SK-N-SH treated with all-trans-retinoic acid at 6 μM for 48 hours (cell line): ENCODE measurements at regions not wholly inside any gene's neighbourhood (a gene's known extent, or its start where the extent isn't known, plus 50 kb on each side); places are given as distances from the start of the nearest gene placed in this dataset.

Experiments
- ATAC-seq: fragments of 200-7000 bp; cut with Tn5 transposase; 3 replicates; pipeline ENCODE4 v1.9.1; 2020; ENCODE audit warnings: mild to moderate bottlenecking, moderate library complexity
- ARNTL ChIP-seq: fragments of 450-650 bp; formaldehyde crosslinking; IDR thresholded peaks from 2 replicates; pipeline ENCODE4 v1.5.0; 2020; ENCODE audit warnings: low read depth, mild to moderate bottlenecking, moderate library complexity, borderline replicate concordance
- BACH2 ChIP-seq: fragments of 250-450 bp; sonication (Bioruptor Pico); IDR thresholded peaks from 2 replicates; pipeline ENCODE4 v1.9.0; 2021; ENCODE audit warnings: mild to moderate bottlenecking, borderline replicate concordance
- CSDC2 ChIP-seq: fragments of 250-450 bp; sonication (Bioruptor Pico); IDR thresholded peaks from 2 replicates; pipeline ENCODE4 v1.5.0; 2020; ENCODE audit warnings: mild to moderate bottlenecking, moderate library complexity
- GLIS3 ChIP-seq: fragments of 250-450 bp; sonication (Bioruptor Pico); IDR thresholded peaks from 2 replicates; pipeline ENCODE4 v1.5.0; 2020; ENCODE audit warnings: mild to moderate bottlenecking, moderate library complexity
- ISL1 ChIP-seq: fragments of 250-450 bp; sonication (Bioruptor Pico); IDR thresholded peaks from 2 replicates; pipeline ENCODE4 v2.1.2; 2022; ENCODE audit warnings: mild to moderate bottlenecking, moderate library complexity
- OSR1 ChIP-seq: fragments of 250-450 bp; sonication (Bioruptor Pico); IDR thresholded peaks from 2 replicates; pipeline ENCODE4 v1.8.0; 2022; ENCODE audit warnings: moderate library complexity, mild to moderate bottlenecking, inconsistent platforms
- PPARA ChIP-seq: fragments of 250-450 bp; sonication (Bioruptor Pico); IDR thresholded peaks from 2 replicates; pipeline ENCODE4 v1.5.0; 2020; ENCODE audit warnings: mild to moderate bottlenecking, borderline replicate concordance
- RARB ChIP-seq: fragments of 250-450 bp; sonication (Bioruptor Pico); IDR thresholded peaks from 2 replicates; pipeline ENCODE4 v1.8.0; 2021; ENCODE audit warnings: mild to moderate bottlenecking, moderate library complexity
- SNAI2 ChIP-seq: fragments of 250-450 bp; sonication (Bioruptor Pico); IDR thresholded peaks from 2 replicates; pipeline ENCODE4 v1.5.0; 2020; ENCODE audit warnings: mild to moderate bottlenecking, moderate library complexity
- TCF4 ChIP-seq: fragments of 250-450 bp; sonication (Bioruptor Pico); IDR thresholded peaks from 2 replicates; pipeline ENCODE4 v1.8.0; 2021; ENCODE audit warnings: mild to moderate bottlenecking, moderate library complexity, borderline replicate concordance
- TOX ChIP-seq: fragments of 250-450 bp; sonication (Bioruptor Pico); IDR thresholded peaks from 2 replicates; pipeline ENCODE4 v1.8.0; 2021; ENCODE audit warnings: mild to moderate bottlenecking, moderate library complexity, borderline replicate concordance
- ZFP30 ChIP-seq: fragments of 450-650 bp; formaldehyde crosslinking; IDR thresholded peaks from 2 replicates; pipeline ENCODE4 v1.5.0; 2022; ENCODE audit warnings: mild to moderate bottlenecking, moderate library complexity
- ZNF565 ChIP-seq: fragments of 450-650 bp; formaldehyde crosslinking; conservative IDR thresholded peaks from 2 replicates; pipeline ENCODE4 v1.5.0; 2020; ENCODE audit warnings: low read depth, mild to moderate bottlenecking, moderate library complexity
- ZNF70 ChIP-seq: fragments of 450-650 bp; formaldehyde crosslinking; IDR thresholded peaks from 2 replicates; pipeline ENCODE4 v1.5.0; 2020; ENCODE audit warnings: mild to moderate bottlenecking, moderate library complexity
- TF ChIP-seq, protein P1 (sequence below): fragments of 250-450 bp; sonication (Bioruptor Pico); IDR thresholded peaks from 2 replicates; pipeline ENCODE4 v1.5.1; 2020; ENCODE audit warnings: low read depth, mild to moderate bottlenecking, moderate library complexity
- TF ChIP-seq, protein P2 (sequence below): fragments of 250-450 bp; sonication (Bioruptor Pico); IDR thresholded peaks from 2 replicates; pipeline ENCODE4 v1.5.0; 2020; ENCODE audit warnings: mild to moderate bottlenecking, moderate library complexity
- TF ChIP-seq, protein P3 (sequence below): fragments of 250-450 bp; sonication (Bioruptor Pico); IDR thresholded peaks from 2 replicates; pipeline ENCODE4 v1.8.0; 2020; ENCODE audit warnings: mild to moderate bottlenecking, moderate library complexity, borderline replicate concordance
- TF ChIP-seq, protein P4 (sequence below): fragments of 250-450 bp; sonication (Bioruptor Pico); IDR thresholded peaks from 2 replicates; pipeline ENCODE4 v1.8.0; 2021; ENCODE audit warnings: low read depth, mild to moderate bottlenecking, moderate library complexity, borderline replicate concordance
- TF ChIP-seq, protein P5 (sequence below): fragments of 250-450 bp; sonication (Bioruptor Pico); IDR thresholded peaks from 2 replicates; pipeline ENCODE4 v1.5.1; 2021; ENCODE audit warnings: mild to moderate bottlenecking, moderate library complexity

DNA sequence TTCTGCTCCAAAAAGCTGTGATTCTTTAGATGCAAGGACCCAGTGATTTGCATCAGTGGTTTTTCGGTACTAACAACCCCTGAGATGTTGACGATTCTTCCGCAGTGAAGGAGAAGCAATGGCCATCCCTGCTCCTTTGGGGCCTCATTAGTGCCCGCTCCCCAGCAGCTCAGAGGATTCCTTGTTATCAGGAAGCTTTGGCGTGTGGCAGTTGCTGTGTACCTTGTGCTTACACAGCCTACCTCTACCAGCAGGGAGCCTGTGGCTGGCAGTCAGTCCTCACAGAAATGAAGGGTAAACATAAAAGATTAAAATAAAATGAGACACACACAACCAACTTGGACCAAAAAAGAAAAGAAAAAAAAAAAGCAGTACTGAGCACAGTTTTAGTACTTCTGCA, 55.2 kb downstream of the CNTN3 start:
- no peak for ATAC-seq
- TF ChIP-seq SNAI2 (CRISPR knock-in tag) (no peak), TOX (CRISPR knock-in tag) (no peak), ISL1 (CRISPR knock-in tag) (no peak), BACH2 (no peak), PPARA (CRISPR knock-in tag) (no peak), OSR1 (CRISPR knock-in tag) (no peak), ZNF565 (no peak), ARNTL (no peak), CSDC2 (CRISPR knock-in tag) (no peak), ZNF70 (CRISPR knock-in tag) (no peak), RARB (CRISPR knock-in tag) (no peak), ZFP30 (CRISPR knock-in tag) (no peak), TCF4 (CRISPR knock-in tag) (no peak)
- TF ChIP-seq, protein P1, sequence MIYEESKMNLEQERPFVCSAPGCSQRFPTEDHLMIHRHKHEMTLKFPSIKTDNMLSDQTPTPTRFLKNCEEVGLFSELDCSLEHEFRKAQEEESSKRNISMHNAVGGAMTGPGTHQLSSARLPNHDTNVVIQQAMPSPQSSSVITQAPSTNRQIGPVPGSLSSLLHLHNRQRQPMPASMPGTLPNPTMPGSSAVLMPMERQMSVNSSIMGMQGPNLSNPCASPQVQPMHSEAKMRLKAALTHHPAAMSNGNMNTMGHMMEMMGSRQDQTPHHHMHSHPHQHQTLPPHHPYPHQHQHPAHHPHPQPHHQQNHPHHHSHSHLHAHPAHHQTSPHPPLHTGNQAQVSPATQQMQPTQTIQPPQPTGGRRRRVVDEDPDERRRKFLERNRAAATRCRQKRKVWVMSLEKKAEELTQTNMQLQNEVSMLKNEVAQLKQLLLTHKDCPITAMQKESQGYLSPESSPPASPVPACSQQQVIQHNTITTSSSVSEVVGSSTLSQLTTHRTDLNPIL (CRISPR knock-in tag), result no peak
- TF ChIP-seq, protein P2, sequence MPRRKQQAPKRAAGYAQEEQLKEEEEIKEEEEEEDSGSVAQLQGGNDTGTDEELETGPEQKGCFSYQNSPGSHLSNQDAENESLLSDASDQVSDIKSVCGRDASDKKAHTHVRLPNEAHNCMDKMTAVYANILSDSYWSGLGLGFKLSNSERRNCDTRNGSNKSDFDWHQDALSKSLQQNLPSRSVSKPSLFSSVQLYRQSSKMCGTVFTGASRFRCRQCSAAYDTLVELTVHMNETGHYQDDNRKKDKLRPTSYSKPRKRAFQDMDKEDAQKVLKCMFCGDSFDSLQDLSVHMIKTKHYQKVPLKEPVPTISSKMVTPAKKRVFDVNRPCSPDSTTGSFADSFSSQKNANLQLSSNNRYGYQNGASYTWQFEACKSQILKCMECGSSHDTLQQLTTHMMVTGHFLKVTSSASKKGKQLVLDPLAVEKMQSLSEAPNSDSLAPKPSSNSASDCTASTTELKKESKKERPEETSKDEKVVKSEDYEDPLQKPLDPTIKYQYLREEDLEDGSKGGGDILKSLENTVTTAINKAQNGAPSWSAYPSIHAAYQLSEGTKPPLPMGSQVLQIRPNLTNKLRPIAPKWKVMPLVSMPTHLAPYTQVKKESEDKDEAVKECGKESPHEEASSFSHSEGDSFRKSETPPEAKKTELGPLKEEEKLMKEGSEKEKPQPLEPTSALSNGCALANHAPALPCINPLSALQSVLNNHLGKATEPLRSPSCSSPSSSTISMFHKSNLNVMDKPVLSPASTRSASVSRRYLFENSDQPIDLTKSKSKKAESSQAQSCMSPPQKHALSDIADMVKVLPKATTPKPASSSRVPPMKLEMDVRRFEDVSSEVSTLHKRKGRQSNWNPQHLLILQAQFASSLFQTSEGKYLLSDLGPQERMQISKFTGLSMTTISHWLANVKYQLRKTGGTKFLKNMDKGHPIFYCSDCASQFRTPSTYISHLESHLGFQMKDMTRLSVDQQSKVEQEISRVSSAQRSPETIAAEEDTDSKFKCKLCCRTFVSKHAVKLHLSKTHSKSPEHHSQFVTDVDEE (CRISPR knock-in tag), result no peak
- TF ChIP-seq, protein P3, sequence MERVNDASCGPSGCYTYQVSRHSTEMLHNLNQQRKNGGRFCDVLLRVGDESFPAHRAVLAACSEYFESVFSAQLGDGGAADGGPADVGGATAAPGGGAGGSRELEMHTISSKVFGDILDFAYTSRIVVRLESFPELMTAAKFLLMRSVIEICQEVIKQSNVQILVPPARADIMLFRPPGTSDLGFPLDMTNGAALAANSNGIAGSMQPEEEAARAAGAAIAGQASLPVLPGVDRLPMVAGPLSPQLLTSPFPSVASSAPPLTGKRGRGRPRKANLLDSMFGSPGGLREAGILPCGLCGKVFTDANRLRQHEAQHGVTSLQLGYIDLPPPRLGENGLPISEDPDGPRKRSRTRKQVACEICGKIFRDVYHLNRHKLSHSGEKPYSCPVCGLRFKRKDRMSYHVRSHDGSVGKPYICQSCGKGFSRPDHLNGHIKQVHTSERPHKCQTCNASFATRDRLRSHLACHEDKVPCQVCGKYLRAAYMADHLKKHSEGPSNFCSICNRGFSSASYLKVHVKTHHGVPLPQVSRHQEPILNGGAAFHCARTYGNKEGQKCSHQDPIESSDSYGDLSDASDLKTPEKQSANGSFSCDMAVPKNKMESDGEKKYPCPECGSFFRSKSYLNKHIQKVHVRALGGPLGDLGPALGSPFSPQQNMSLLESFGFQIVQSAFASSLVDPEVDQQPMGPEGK, result no peak
- TF ChIP-seq, protein P4, sequence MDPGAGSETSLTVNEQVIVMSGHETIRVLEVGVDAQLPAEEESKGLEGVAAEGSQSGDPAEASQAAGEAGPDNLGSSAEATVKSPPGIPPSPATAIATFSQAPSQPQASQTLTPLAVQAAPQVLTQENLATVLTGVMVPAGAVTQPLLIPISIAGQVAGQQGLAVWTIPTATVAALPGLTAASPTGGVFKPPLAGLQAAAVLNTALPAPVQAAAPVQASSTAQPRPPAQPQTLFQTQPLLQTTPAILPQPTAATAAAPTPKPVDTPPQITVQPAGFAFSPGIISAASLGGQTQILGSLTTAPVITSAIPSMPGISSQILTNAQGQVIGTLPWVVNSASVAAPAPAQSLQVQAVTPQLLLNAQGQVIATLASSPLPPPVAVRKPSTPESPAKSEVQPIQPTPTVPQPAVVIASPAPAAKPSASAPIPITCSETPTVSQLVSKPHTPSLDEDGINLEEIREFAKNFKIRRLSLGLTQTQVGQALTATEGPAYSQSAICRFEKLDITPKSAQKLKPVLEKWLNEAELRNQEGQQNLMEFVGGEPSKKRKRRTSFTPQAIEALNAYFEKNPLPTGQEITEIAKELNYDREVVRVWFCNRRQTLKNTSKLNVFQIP (CRISPR knock-in tag), result no peak
- TF ChIP-seq, all 23 proteins: peak for 0

DNA sequence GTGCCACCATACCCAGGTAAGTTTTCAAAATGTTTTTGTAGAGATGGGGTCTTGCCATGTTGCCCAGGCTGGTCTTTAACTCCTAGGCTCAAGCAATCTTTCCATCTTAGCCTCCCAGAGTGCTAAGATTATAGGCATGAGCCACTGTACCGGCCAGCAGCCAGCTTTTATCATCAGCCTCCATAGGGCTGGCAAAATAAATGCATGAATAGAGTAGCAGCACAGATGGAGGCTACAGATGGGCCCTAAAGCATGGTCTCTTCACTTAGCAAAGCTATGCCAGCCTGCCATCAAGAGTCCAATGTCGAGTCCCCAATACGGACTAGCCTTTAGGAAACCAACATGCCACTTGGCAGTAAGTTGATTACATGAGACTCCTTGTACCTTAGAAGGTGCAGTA, 63.8 kb downstream of the CNTN3 start:
- TF ChIP-seq, protein P2 (CRISPR knock-in tag), result no peak
- TF ChIP-seq, protein P1 (CRISPR knock-in tag), result no peak
- no peak for TF ChIP-seq TOX (CRISPR knock-in tag)
- no peak for TF ChIP-seq GLIS3 (CRISPR knock-in tag)
- no peak for TF ChIP-seq OSR1 (CRISPR knock-in tag)
- TF ChIP-seq, protein P5, sequence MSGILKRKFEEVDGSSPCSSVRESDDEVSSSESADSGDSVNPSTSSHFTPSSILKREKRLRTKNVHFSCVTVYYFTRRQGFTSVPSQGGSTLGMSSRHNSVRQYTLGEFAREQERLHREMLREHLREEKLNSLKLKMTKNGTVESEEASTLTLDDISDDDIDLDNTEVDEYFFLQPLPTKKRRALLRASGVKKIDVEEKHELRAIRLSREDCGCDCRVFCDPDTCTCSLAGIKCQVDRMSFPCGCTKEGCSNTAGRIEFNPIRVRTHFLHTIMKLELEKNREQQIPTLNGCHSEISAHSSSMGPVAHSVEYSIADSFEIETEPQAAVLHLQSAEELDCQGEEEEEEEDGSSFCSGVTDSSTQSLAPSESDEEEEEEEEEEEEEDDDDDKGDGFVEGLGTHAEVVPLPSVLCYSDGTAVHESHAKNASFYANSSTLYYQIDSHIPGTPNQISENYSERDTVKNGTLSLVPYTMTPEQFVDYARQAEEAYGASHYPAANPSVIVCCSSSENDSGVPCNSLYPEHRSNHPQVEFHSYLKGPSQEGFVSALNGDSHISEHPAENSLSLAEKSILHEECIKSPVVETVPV, result no peak
- TF ChIP-seq, protein P3, result no peak
- ATAC-seq, result no peak
